Gastrocnemius medialis (tissue), 4 donors: ENCODE measurements at regions not wholly inside any gene's neighbourhood (a gene's known extent, or its start where the extent isn't known, plus 50 kb on each side); places are given as distances from the start of the nearest gene placed in this dataset.

Experiments
- ATAC-seq, 2 donors: fragments of 150-250 bp; one replicate each; pipeline ENCODE4 v1.9.1; 2016
- DNase-seq, 2 donors: peaks; one replicate each; pipeline ENCODE4 v3.0.0-alpha.2; 2019
- H3K27ac ChIP-seq, 4 donors: fragments of 200-600 bp; sonication (generic); 1 replicate in 1 of 4; 2 replicates in 3 of 4; pipeline ENCODE4 v1.5.1; 2016 to 2018; ENCODE audit warnings: mild to moderate bottlenecking in 2 of 4, moderate library complexity in 1 of 4
- H3K27me3 ChIP-seq, 3 donors: fragments of 200-600 bp; sonication (generic) in 2 of 3; 1 replicate in 1 of 3; 2 replicates in 2 of 3; pipeline versions ENCODE4 v1.5.1 to v1.6.0; 2016 to 2019; ENCODE audit warnings: mild to moderate bottlenecking in 1 of 3, moderate library complexity in 1 of 3
- H3K36me3 ChIP-seq, 2 donors: fragments of 200-600 bp; sonication (generic) in 1 of 2; one replicate each; pipeline ENCODE4 v1.5.1; 2017 to 2018
- H3K4me1 ChIP-seq, 2 donors: fragments of 200-600 bp; sonication (generic) in 1 of 2; one replicate each; pipeline ENCODE4 v1.5.1; 2016 to 2017; ENCODE audit warnings: mild to moderate bottlenecking in 2 of 2
- H3K4me3 ChIP-seq, 4 donors: fragments of 200-600 bp; sonication (generic) in 3 of 4; 1 replicate in 1 of 4; 2 replicates in 3 of 4; pipeline ENCODE4 v1.5.1; 2016 to 2019; ENCODE audit warnings: mild to moderate bottlenecking in 2 of 4
- H3K9me3 ChIP-seq, 3 donors: fragments of 200-600 bp; sonication (generic) in 2 of 3; 1 replicate in 1 of 3; 2 replicates in 2 of 3; pipeline ENCODE4 v1.5.1; 2016 to 2019
- POLR2A ChIP-seq, 2 donors: fragments of 450-650 bp; IDR thresholded peaks; one replicate each; pipeline ENCODE4 v1.6.1; 2017; ENCODE audit warnings: antibody characterized with exemption in 2 of 2, mild to moderate bottlenecking in 2 of 2, moderate library complexity in 2 of 2
- in situ Hi-C, 4 donors: fragments of 200-750 bp; cut with MboI; loops; one replicate each; pipeline versions ENCODE4 v1.15.0 to v1.8.0; 2017; ENCODE audit warnings: low sequenced_read_pairs in 4 of 4
- intact Hi-C: fragments of 100-400 bp; cut with DNase I; formaldehyde crosslinking; loops from one replicate; pipeline ENCODE4 v1.15.1; 2023; ENCODE audit warnings: low total_unique reads
- TF ChIP-seq, protein P1 (sequence below), 5 experiments: fragments of 450-650 bp in 3 of 5; fragments of 200-600 bp in 2 of 5; sonication (generic) in 2 of 5; IDR thresholded peaks in 4 of 5; conservative IDR thresholded peaks in 1 of 5; 1 replicate in 4 of 5; 2 replicates in 1 of 5; pipeline ENCODE4 v1.5.1; 2016 to 2019; ENCODE audit warnings: antibody characterized with exemption in 5 of 5, mild to moderate bottlenecking in 3 of 5, moderate library complexity in 3 of 5

DNA sequence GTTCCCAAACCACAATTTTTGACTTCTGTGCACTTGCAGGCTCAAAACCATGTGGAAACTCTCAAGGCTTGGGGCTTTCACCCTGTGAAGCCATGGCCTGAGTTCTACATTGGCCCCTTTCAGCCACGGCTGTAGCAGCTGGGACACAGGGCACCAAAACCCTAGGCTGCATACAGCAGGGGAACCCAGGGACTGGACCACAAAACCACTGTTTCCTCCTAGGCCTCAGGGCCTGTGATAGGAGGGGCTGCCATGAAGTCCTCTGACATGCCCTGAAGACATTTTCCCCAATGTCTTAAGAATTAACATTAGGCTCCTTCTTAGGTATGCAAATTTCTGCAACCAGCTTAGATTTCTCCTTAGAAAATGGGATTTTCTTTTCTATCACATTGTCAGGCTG, 312.1 kb upstream of the TUSC1 start:
- ATAC-seq, result no peak
- intact Hi-C loops (no loop called here), in situ Hi-C loops (no loop called here)
- no peaks in the 10 kb centered on the region for H3K4me1 ChIP-seq
- no peaks in the 10 kb centered on the region for H3K9me3 ChIP-seq
- TF ChIP-seq, protein P1, sequence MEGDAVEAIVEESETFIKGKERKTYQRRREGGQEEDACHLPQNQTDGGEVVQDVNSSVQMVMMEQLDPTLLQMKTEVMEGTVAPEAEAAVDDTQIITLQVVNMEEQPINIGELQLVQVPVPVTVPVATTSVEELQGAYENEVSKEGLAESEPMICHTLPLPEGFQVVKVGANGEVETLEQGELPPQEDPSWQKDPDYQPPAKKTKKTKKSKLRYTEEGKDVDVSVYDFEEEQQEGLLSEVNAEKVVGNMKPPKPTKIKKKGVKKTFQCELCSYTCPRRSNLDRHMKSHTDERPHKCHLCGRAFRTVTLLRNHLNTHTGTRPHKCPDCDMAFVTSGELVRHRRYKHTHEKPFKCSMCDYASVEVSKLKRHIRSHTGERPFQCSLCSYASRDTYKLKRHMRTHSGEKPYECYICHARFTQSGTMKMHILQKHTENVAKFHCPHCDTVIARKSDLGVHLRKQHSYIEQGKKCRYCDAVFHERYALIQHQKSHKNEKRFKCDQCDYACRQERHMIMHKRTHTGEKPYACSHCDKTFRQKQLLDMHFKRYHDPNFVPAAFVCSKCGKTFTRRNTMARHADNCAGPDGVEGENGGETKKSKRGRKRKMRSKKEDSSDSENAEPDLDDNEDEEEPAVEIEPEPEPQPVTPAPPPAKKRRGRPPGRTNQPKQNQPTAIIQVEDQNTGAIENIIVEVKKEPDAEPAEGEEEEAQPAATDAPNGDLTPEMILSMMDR (IDR thresholded peaks at IDR 0.05 in 4 of 5, conservative IDR thresholded peaks at IDR 0.05 in 1 of 5), result no peak
- TF ChIP-seq POLR2A (IDR thresholded peaks at IDR 0.05), result no peak
- DNase-seq, result no peak
- H3K4me3 ChIP-seq, result no peak overlapping the region
- H3K27ac ChIP-seq, result no peak overlapping the region
- no peaks in the 10 kb centered on the region for H3K36me3 ChIP-seq
- H3K27me3 ChIP-seq, result no peaks in the 10 kb centered on the region

DNA sequence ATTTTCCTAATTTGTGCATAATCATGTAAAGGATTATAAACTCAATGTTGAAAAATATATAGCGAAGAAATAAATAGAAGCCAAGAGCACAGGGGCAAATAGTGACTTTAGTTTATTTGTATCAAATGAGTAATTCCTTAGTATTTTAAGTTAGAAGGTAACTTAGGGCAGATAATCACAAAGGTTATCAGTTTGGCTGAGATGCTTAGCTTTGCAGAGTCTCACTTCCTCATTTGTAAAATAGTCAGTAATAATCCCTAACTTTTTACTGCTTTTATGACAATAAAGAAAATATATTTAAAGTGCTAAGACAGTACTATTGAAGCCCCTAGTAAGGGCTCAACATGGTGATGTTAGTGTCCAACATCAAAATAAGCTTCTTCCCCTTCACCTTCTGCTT, 297.4 kb upstream of the TUSC1 start:
- in situ Hi-C loops, result no loop called here

DNA sequence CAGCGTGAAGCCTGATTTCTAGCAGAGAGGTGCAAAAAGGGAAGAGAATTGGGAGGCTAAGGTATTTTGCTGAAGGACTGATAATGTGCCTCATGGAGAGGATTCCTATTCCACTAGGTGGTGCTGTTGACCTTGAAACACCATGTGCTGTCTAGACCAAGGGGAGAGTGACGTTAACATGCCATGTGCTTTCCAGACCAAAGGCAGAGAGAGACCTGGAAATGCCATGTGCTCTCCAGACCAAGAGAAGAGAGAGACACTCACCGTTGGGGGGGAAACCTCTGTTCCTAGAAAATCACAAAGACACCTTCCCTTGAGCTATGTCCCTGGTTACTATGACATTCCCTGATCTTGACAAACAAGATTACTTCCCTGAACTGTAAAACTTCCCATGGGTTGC, 286.0 kb upstream of the TUSC1 start:
- intact Hi-C loops, result no loop called here
- H3K36me3 ChIP-seq, result no peaks in the 10 kb centered on the region
- DNase-seq (no peak), ATAC-seq (no peak)
- no peak for TF ChIP-seq POLR2A (IDR thresholded peaks at IDR 0.05)
- TF ChIP-seq, protein P1 (IDR thresholded peaks at IDR 0.05 in 4 of 5, conservative IDR thresholded peaks at IDR 0.05 in 1 of 5), result peak in 1 of 5 experiments; percentile 28
- no peak overlapping the region for H3K4me3 ChIP-seq
- no peaks in the 10 kb centered on the region for H3K9me3 ChIP-seq
- H3K27ac ChIP-seq, result no peak overlapping the region
- no peaks in the 10 kb centered on the region for H3K27me3 ChIP-seq
- in situ Hi-C loops, result loop anchor here in 2 of 4 donors (10.0 to 25.0 kb wide), 2 partner anchors 361 to 373 kb away; no protein-coding TSS in a partner anchor
- no peaks in the 10 kb centered on the region for H3K4me1 ChIP-seq

More for the DNA sequence above, 297.4 kb upstream of the TUSC1 start:
- no peak for ATAC-seq
- TF ChIP-seq, protein P1 (IDR thresholded peaks at IDR 0.05 in 4 of 5, conservative IDR thresholded peaks at IDR 0.05 in 1 of 5), result no peak
- TF ChIP-seq POLR2A (IDR thresholded peaks at IDR 0.05), result no peak
- no peaks in the 10 kb centered on the region for H3K36me3 ChIP-seq
- H3K9me3 ChIP-seq, result no peaks in the 10 kb centered on the region
- H3K27me3 ChIP-seq, result no peaks in the 10 kb centered on the region
- no peaks in the 10 kb centered on the region for H3K4me1 ChIP-seq
- DNase-seq, result no peak
- no peak overlapping the region for H3K4me3 ChIP-seq
- H3K27ac ChIP-seq, result no peak overlapping the region
- intact Hi-C loops, result no loop called here

DNA sequence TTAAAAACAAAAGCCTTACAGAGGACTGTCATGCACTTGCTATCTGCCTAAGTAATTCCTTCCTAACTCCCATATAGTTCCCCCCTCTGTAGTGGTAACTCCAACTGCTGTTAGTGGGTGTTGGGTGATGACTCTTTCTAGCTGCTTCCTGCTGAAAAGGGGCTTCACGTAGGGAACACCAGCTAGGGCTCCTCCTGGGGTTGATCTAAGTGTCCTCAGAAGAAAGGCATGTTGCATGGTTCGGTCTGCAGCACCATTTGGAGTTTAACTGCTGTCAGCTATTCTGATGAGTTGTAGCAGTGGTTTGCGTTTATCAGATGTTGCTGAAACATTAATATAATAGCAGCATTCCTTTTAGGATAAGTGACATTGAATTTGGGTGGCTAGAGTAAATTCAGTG, 281.9 kb upstream of the TUSC1 start:
- intact Hi-C loops (no loop called here), in situ Hi-C loops (loop anchor here in 2 of 4 donors (10.0 to 25.0 kb wide), 2 partner anchors 365 to 377 kb away; no protein-coding TSS in a partner anchor)
- Histone ChIP-seq H3K4me3 (no peak overlapping the region), H3K27ac (no peak overlapping the region), H3K27me3 (no peaks in the 10 kb centered on the region), H3K36me3 (no peaks in the 10 kb centered on the region), H3K9me3 (no peaks in the 10 kb centered on the region), H3K4me1 (no peaks in the 10 kb centered on the region)
- TF ChIP-seq, protein P1 (IDR thresholded peaks at IDR 0.05 in 4 of 5, conservative IDR thresholded peaks at IDR 0.05 in 1 of 5), result no peak
- no peak for TF ChIP-seq POLR2A (IDR thresholded peaks at IDR 0.05)
- ATAC-seq (no peak), DNase-seq (no peak)

DNA sequence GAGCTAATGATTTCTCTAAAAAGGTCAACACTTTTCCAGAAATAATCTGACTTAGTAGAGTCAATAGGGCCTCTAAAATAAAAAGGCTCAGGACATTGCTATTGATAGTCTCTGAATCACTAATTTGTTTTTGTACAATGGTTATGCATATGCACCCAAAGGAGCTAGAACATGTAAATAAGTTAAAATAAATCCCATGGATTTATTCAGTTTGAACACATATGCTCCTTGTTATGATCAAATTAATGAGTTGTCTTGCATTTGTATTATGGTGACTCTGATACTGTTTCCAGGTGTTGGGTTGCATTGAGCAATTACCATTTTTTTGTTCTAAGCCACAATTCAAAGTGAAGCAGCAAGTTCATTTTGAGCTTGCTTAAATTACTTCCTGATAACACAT, 276.0 kb upstream of the TUSC1 start:
- no peaks in the 10 kb centered on the region for H3K36me3 ChIP-seq
- ATAC-seq, result no peak
- H3K4me3 ChIP-seq, result no peak overlapping the region
- TF ChIP-seq, protein P1 (IDR thresholded peaks at IDR 0.05 in 4 of 5, conservative IDR thresholded peaks at IDR 0.05 in 1 of 5), result no peak
- TF ChIP-seq POLR2A (IDR thresholded peaks at IDR 0.05), result no peak
- H3K9me3 ChIP-seq, result no peaks in the 10 kb centered on the region
- no peak for DNase-seq
- no peak overlapping the region for H3K27ac ChIP-seq
- intact Hi-C loops, result no loop called here
- no peaks in the 10 kb centered on the region for H3K27me3 ChIP-seq
- H3K4me1 ChIP-seq, result no peaks in the 10 kb centered on the region
- in situ Hi-C loops, result loop anchor here in 1 of 4 donors (25.0 kb wide), 1 partner anchor 383 kb away; no protein-coding TSS in a partner anchor
